HL-60 (cell line): ENCODE measurements at regions not wholly inside any gene's neighbourhood (a gene's known extent, or its start where the extent isn't known, plus 50 kb on each side); places are given as distances from the start of the nearest gene placed in this dataset.

Experiments
- GABPA ChIP-seq: IDR thresholded peaks from 2 replicates; pipeline ENCODE4 v1.6.1; 2012; ENCODE audit warnings: low read depth
- TF ChIP-seq, protein P1 (sequence below): IDR thresholded peaks from one replicate; pipeline ENCODE4 v1.5.1; 2011; ENCODE audit warnings: low read length, control low read depth, inconsistent platforms; ENCODE audit not compliant: insufficient read depth
- TF ChIP-seq, protein P2 (sequence below): IDR thresholded peaks from 2 replicates; pipeline ENCODE4 v1.6.1; 2012; ENCODE audit warnings: low read depth; ENCODE audit not compliant: insufficient replicate concordance

DNA sequence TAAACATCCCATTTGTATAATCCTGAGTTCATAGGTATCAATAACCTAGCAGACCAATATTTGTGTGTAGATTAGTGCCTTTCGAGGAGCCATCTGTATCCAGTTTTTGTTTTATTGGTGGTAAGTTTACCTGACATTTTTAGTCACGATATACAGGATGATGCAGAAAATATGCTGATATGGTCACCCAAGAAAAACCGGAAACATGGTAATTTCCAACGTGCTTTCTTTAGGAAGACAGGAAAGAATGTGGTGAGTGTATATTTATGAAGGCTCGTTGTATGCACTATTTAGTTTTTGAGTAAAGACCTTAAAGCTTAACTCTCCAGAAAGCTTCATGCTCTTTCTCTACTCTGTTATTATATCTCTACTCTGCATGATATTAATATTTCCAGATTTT lies 180.2 kb upstream of the PHACTR1 start:
- TF ChIP-seq, protein P1, sequence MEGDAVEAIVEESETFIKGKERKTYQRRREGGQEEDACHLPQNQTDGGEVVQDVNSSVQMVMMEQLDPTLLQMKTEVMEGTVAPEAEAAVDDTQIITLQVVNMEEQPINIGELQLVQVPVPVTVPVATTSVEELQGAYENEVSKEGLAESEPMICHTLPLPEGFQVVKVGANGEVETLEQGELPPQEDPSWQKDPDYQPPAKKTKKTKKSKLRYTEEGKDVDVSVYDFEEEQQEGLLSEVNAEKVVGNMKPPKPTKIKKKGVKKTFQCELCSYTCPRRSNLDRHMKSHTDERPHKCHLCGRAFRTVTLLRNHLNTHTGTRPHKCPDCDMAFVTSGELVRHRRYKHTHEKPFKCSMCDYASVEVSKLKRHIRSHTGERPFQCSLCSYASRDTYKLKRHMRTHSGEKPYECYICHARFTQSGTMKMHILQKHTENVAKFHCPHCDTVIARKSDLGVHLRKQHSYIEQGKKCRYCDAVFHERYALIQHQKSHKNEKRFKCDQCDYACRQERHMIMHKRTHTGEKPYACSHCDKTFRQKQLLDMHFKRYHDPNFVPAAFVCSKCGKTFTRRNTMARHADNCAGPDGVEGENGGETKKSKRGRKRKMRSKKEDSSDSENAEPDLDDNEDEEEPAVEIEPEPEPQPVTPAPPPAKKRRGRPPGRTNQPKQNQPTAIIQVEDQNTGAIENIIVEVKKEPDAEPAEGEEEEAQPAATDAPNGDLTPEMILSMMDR = no peak
- no peak for TF ChIP-seq GABPA
- TF ChIP-seq, protein P2, sequence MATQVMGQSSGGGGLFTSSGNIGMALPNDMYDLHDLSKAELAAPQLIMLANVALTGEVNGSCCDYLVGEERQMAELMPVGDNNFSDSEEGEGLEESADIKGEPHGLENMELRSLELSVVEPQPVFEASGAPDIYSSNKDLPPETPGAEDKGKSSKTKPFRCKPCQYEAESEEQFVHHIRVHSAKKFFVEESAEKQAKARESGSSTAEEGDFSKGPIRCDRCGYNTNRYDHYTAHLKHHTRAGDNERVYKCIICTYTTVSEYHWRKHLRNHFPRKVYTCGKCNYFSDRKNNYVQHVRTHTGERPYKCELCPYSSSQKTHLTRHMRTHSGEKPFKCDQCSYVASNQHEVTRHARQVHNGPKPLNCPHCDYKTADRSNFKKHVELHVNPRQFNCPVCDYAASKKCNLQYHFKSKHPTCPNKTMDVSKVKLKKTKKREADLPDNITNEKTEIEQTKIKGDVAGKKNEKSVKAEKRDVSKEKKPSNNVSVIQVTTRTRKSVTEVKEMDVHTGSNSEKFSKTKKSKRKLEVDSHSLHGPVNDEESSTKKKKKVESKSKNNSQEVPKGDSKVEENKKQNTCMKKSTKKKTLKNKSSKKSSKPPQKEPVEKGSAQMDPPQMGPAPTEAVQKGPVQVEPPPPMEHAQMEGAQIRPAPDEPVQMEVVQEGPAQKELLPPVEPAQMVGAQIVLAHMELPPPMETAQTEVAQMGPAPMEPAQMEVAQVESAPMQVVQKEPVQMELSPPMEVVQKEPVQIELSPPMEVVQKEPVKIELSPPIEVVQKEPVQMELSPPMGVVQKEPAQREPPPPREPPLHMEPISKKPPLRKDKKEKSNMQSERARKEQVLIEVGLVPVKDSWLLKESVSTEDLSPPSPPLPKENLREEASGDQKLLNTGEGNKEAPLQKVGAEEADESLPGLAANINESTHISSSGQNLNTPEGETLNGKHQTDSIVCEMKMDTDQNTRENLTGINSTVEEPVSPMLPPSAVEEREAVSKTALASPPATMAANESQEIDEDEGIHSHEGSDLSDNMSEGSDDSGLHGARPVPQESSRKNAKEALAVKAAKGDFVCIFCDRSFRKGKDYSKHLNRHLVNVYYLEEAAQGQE = no peak
